ENCODE measurements at regions not wholly inside any gene's neighbourhood (a gene's known extent, or its start where the extent isn't known, plus 50 kb on each side); places are given as distances from the start of the nearest gene placed in this dataset.
A peak's percentile ranks its signal among the peaks of the same experiment; 100 is the strongest.

DNA sequence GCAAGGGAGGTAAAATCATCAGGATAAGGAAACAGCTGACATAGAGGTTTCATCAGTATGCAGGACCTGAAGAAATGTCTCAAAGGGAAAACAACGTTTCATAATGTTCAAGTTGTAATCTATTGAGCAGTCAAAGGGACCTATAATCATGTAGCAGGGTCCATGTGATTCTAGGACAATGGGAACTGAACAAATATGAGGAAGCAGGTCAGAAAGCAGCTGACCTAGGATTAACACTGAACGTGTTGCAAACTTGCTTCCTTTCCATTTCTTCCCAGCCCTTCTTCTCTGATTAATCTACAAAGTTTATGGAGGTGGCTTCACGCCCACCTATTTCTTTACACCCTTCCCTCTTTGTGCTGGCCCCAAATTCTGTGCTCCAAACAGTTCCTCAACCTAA, 256.9 kb upstream of the AKR1E2 start:
- no peak for FAIRE-seq

DNA sequence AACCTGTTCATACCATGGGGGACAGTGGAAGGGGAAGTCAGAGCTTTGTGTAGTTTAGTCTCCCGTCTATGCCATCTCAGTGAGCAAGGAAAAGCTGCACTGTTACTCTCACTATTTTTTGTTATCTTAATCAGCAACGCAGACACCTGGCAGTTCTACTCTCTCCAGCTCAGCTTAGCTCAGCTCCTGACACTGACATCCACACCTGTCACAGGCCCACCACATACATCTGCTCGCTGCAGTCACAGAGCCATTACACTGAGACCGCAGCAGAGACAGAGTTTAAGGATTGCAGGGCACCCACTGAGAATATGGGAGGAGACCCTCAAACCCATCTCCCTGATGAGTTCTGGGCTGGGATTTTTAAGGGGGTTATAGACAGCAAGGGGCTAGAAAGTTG, 257.3 kb upstream of the AKR1E2 start:
- no peak for FAIRE-seq

DNA sequence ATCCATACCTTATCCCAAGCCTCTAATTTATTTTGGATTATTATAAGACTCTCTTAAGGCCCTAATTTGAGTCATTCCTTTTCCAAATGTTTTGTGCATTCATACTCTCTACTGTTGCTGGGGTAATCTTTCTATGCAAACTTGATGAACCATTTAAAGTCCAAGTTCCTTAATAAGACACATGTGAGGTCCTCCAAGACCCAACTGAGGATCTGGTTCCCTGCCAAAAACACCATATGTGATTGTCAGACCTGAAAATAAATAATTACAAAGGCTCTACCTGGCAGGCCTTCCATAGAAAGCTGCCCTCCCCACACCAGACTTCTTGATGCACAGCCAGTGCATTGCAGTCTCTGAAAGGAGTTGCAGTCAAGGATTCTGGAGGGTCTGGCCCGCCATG, 257.9 kb upstream of the AKR1E2 start:
- no peak for FAIRE-seq

DNA sequence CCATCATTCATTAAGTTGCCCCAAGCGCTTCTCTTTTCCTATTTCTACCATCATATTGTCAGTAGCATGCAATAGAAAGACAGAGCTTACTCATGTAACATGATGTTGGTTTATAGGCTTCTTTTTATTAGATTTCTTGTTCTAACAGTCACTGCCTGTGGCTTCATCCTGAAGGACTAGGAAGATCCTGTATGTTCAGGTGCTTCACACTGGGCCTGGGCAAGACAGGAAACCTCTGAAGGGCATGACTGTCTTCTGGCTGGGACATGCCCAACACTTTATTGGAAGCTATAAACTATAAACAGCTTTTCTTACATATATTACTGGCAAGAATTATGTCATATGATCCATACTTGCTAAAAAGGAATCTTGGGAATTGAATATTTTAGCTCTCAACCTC, 258.4 kb upstream of the AKR1E2 start:
- no peak for FAIRE-seq

DNA sequence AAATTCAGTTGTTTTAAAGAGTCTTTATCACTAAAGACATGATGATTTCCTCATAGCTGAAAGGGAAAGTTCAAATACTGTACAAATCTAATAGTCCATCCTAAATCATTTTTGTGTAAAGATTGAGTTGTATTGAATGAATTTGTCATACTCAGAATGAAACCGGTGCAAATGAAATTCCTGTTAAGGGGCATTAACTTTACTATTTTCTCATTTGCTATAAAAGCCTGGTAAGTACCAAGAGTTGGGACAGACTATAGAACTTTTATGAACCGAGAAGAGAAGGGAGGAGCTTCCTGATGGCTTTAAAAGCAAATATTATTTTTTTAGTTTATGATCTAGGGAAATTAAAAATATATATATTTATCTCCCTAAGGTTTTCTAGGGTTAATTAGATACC, 260.0 kb upstream of the AKR1E2 start:
- no peak for FAIRE-seq

DNA sequence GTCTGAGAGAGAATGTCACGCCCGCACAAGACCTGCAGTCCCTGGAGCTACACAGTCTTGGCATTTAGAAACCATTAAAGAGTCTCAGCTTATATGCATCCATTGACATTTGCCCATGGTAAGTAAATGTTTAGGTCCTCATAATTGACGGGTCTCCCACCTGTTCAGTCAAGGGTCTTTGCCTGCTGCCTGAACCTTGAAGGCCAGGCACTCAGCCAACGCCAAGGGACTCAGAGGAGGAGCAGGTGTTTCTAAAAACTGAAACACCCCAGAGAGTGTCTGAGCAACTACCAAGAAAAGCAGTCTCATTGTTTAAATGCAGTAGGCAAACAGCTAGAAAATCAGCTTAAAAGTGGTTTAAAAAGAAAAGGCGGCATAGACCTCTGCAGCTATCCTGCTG, 264.7 kb upstream of the AKR1E2 start:
- FAIRE-seq = no peak

DNA sequence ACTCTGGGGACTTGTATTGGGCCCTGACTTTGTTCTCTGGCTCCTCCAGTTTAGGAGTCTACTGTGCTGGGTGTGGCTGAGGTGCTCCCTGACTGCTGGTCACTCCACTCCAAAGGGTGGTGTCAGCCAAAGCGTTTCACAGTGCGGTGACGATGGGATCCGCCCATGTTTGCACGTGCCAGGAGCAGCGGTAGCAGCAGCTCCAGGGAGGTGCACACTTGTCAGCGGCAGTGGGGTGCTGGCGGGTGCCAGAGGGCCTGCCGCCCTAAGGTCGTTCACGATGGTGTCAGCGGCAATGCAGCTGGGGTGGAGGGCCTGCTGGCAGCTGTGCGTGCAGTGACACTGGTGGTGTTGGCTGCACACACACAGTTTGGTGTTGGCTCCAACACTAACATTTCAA, 268.5 kb upstream of the AKR1E2 start:
- no peak for FAIRE-seq

DNA sequence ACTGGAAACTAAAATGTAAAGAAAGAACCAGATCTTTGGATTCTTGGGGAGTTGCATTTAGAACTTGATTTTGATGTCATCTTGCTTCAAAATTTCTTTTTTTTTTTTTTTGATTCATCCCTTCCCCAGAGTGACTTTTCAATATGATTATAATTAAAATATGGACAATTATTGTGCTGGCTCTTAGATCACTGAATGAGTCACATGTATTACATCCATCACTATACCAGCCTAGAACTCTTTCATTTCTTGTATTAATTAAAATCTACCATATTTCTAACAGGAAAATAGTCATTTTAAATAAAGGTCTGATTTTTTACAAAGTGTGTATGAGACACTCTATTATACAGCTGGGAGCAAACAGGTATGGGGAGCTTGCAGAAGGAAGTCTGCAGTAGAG, 269.5 kb upstream of the AKR1E2 start:
- FAIRE-seq = no peak

DNA sequence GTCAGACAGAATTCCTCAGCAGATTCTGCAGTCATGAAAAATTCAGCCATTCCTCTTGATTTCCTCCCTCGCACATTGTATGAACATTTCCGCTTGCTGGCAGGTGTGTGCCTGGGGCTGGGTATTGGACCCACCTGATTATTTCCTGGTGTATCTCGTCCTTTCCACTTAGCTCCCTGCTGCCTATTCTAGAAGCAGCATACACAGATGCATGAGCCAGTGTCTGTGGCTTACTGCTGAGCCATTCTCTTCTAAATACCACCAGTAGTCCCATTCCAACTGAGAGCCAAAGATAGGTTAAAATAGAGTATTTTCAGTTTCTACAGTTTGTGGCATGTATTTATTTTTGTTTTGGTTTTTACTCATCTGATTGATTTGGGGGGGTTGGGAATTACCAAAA, 270.1 kb upstream of the AKR1E2 start:
- FAIRE-seq = no peak

DNA sequence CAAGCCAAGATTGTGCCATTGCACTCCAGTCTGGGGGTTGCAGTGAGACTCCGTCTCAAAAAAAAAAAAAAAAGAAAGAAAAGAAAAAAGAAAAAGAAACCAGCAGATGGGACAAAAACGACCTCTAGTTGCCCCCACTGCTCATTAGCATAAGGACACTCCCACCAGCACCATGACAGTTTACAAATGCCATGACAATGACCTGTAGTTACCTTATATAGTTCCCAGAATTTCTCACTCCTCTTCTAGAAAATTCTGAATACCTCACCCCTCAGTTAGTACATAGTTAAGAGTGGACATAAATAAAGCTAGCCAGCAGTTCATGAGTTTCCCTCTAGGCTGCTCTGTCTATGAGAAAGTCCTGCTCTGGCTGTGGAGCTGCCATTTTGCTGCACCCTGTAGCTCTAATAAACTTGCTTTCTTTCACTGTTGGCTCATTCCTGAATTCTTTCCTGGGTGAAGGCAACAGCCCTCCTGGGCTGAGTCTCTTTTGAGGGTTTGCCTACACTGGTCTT, 276.8 kb upstream of the AKR1E2 start:
- no peak for FAIRE-seq

DNA sequence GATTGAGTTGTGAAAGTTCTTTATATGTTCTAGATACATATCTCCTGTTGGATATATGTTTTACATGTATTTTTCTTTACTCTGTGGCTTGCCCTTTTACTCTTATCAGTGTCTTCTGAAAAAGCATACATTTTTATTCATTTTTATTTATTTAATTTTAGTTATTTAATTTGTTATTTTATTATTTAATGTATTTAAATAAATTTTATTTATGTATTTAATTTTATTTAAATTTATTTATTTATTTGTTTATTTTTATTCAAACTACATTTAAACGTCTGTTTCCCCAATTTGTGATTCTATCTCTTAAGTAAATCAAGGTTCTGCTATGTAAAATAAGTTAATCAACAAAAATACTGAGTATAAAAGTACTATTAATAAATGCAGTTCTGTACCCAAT, 279.1 kb upstream of the AKR1E2 start:
- peak; percentile 94 for FAIRE-seq

DNA sequence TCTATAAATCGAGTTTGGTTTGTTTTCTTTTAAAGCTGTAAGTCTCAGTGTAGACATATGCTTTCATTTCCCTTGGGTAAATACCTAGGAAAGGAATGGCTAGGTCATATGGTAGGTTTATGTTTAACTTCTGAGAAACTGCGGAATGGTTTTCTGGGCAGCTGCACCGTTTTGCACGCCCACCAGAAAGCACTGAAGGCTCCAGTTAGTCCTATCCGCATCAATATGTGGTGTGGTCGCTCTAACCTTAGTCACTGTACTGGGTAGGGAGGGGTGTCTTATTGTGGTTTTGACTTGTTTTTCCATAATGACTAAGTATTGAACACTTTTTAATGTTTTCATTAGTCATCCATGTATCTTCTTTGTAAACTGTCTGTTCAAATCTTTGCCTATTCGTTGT, 279.5 kb upstream of the AKR1E2 start:
- no peak for FAIRE-seq

DNA sequence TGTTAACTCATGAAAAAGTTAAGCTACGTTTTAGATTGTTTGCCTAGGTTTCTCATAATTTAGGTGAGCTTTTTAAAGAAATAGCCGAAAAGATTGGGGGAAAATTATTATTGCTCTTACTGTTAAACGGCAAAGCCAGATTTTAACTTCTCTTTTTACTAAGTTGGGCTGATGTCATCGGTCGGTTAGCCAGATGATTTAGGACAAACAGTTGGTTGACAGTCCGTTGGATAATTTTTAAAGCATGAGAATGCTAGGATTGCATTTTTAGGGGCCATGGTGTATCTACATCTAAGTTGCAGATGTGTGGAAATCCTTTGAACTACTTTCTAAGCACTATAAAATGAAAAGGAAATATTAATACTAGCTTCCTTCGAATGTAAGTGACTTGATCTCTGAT, 280.9 kb upstream of the AKR1E2 start:
- no peak for FAIRE-seq

DNA sequence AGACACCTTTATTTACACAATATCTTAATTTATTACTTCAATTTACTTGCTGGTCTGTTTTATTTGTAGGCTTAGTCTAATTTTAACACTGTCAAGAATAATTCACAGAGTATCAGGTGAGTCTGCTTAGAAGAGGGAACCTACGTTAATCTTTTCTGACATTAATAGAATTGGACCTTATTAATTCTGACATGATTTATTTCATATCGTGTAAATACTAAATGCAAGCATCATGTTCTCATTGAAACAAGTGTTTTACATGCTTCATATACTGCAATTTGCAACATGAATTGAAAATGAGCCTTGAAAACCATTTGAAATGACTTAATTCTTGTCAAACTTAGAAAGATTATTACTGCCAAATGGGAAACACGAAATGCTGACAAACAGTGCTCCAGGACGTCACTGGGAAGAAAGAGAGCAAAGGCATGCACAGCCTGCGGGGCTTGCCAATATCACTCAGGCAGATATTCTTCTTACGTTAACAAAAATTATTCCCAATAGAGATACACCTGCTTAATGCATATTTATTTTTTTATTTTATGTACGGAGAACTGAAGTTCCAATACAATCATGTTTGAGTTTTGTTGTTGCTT, 282.0 kb upstream of the AKR1E2 start:
- no peak for FAIRE-seq

DNA sequence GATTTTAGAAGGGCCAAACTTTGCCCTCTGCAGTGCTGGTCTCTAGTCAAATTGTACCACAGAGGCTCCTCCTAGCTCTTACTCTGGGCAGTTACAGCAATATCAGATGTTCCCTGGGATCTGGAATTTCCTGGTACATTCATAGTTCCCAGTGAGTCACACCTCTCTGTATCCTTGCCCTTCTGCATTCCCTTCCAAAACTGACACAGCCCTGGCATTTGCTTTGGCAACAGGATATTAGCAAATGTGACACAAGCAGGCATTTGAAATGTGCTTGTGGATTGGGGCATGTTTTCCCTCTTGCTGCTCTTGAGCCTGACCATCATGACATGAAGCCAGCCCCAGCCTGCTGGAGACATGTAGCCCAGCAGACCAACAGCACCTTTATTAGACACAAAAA, 284.7 kb upstream of the AKR1E2 start:
- no peak for FAIRE-seq

DNA sequence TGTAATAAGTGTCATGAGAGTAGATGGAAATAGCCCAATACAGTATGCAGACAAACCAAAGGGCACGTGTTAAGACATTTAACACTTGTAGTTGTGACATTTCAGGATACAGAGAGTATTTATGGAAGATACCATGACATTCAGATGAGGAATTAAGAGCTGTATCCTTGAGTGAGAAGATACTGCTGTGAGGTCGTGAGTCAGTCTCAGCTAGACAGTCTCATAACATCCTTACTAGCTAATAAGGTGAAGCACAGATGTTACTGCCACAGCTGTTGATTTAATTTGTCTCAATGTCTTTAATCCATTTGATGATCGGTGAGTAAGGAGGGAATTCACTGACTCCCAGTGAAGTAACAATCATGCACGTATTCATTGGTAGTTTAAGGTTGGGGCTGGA, 288.0 kb upstream of the AKR1E2 start:
- no peak for FAIRE-seq

DNA sequence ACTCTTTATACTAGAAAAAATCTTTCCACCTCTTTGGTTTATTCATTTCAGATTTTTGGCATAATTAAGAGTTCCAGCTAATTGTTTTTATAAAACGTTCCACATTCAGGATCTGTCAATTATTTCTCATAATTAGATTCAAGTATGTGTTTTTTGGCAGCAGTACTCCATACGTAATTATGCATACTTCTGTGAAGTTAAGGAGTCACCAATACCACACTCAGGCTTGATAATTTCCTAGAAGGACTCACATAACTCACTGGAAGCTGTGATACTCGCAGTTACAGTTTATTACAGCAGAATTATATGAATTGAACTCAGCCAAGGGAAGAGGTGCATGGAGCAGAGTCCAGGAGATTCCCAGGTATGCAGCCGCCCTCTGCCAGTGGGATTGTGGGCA, 290.5 kb upstream of the AKR1E2 start:
- no peak for FAIRE-seq

DNA sequence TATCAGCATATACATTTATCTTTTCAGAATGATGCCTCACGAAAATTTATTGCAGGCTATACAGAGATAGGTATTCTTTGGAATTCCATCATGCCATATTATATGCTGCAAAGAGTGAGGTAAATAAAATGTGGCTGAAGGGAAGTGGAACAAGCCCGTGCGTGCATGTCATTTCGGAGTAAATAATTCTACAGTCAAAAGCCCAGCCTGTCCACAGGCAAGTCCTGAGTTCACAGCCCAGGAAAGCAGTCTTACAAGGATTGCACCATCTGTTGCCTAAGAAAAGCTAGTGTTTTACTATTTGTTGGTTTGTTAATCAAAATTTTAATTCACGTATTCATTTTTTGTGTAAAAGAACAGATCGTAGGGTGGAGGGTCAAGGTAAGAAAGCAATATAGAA, 292.4 kb upstream of the AKR1E2 start:
- FAIRE-seq = no peak

DNA sequence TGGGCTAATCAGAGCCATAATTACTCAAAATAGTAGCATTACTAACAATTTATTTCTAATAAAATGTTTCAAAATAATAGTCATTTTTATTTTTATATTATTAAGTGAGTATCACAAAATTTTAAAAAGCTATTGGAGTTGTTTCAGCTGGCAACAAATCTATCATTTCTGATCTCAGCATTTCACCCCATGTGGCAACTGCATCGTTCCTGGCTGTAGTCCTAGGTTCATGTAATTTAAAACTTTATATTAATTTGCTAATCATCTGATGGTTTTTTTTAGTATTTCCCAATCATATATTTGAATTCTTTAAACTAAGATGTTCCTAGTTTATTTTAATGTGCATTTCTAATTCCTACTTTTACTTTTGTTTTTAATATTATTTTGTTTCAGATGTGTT, 293.0 kb upstream of the AKR1E2 start:
- peak; percentile 17 for FAIRE-seq

DNA sequence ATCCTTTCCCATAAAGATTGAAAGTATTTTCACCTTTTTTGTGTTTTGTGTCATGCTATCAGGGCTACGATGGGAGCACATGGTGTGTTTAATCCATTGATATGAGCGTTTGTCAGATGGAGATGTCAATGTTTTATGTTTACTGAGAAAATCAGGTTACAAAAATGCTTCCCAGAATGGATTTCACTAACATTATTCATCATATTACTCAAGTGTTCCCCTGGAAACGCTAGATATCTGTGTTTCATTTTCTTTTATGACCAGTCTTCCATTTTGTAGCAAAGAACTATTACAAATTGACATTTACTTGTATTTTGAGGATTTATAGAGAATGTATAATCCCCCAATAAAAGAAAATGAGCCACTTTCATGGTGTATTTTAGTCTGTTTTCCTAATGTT, 293.5 kb upstream of the AKR1E2 start:
- no peak for FAIRE-seq

DNA sequence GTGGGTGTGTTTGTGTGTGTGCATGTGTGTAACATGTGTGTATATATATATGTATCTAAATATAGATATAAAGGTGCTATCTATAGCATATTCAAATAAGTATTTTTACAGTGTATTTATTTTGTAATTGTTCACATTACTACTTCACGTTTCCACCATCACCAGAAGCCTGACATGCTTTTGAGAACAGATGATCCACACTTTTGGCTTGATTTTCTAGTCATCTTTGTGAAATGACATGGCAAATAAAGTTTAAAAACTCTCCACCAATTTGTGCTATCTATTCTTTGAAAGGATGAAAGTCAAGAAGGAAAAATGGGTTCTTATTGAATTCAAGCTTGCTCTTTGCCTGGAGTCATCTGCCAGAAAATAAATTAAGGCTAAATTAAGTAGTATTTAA, 294.0 kb upstream of the AKR1E2 start:
- FAIRE-seq = no peak

DNA sequence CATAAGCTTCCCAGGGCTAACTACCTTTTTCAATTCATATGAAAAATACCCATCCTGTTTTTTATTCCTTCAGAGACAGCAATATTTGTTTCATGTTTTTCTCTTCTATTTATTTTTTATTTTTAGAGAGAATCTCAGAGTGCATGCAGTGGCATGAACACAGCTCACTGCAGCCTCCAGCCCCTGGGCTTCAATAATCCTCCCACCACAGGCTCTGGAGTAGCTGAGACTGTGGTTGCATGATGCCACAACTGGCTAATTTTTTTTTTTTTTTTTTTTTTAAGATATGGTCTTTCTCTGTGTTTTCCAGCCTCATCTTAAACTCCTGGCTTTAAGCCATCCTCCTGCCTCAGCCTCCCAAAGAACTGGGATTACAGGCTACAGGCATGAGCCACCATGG, 296.7 kb upstream of the AKR1E2 start:
- no peak for FAIRE-seq

DNA sequence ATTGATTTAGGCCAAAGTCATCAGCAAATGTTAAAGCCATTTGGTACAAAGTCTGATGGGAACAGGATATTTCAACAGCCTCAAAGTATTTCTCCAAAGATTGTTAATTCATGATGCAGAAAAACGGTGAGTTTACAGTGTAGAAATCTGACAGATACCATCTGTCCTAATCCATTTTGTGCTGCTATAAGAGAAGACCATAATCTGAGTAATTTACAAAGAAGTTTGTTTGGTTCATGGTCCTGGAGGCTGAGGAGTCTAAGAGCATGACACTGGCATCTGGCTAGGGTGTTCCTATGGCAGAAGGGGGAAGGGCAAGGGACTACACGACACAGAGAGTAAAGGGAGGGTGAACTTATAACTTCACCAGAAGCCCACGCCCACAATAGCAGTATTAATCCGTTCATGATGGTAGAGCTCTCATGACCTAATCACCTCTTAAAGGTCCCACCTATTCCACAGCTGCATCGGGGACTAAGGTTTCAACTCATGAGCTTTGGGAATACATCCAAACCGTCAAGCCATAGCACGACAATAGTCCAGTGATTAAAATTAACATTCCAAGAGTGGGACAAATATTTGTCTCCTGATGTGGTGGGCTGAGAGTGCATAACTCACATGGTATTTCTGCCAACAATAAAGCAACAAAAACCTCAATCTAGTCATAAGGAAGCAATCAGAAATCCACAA, 298.6 kb upstream of the AKR1E2 start:
- FAIRE-seq = no peak

DNA sequence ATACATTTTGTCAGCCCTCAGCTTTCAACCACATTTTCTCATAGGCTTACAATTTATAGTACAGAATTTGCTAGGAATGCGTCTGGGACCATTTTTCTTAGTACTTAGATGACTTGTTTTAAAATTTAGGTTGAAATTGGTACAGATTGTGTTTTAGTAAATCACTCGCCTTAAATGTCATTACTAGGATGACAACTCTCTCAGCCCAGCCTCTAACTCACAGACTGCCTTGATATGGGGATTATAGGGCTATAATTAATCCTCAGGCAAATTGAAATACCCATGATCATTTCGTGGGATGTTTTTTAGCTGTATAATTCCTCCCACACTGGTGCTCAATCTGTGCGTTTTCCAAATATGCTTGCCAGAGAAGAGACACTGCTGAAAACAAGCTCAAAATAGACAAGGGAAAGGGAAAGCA, 299.7 kb upstream of the AKR1E2 start:
- no peak for FAIRE-seq

DNA sequence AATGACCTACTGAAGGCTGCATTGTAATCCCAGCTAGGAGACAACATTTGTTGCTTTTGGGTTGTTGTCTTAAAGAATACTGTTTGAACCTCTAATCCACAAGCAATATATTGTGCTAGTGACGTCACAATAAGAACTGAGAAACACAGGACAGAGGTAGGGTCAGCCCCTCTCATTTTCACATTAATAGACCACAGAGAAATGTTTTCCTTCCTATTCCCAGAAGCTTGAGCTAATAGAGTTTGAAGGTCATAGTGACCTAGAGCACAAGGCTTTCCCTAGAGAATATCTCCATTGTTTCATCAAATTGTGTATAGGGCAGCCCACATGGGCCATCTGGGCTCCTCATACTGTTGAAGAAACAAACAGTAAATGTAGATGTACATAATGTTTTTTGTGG, 300.9 kb upstream of the AKR1E2 start:
- FAIRE-seq = no peak
